WTC11 (cell line): ENCODE measurements at regions not wholly inside any gene's neighbourhood (a gene's known extent, or its start where the extent isn't known, plus 50 kb on each side); places are given as distances from the start of the nearest gene placed in this dataset.

ENCODE experiments used
- ATAC-seq: fragments of 200-7000 bp; cut with Tn5 transposase; 2 replicates; pipeline ENCODE4 v1.10.0; 2021; ENCODE audit warnings: mild to moderate bottlenecking, moderate library complexity
- CTCF ChIA-PET: fragments of 300-600 bp; sonication (Branson Sonifier 250); formaldehyde crosslinking; loops from one replicate; lab custom pipeline; 2021; ENCODE audit warnings: antibody characterized with exemption; lab: Charles Lee
- POLR2A ChIA-PET: fragments of 350-600 bp; sonication (Branson Sonifier 250); formaldehyde crosslinking; loops from one replicate; lab custom pipeline; 2021; ENCODE audit warnings: antibody characterized with exemption; lab: Charles Lee
- DNase-seq: peaks from one replicate; pipeline ENCODE4 v3.0.0; 2021; ENCODE audit warnings: low spot score
- H3K27ac Mint-ChIP-seq: 2 replicates; pipeline ENCODE4 v1.8.0; 2021; ENCODE audit warnings: mixed read lengths
- H3K27me3 Mint-ChIP-seq: 2 replicates; pipeline ENCODE4 v1.8.0; 2021; ENCODE audit warnings: low read depth, mild to moderate bottlenecking, moderate library complexity, mixed read lengths
- H3K36me3 Mint-ChIP-seq: 2 replicates; pipeline ENCODE4 v1.8.0; 2021; ENCODE audit warnings: mixed read lengths
- H3K4me1 Mint-ChIP-seq: 2 replicates; pipeline ENCODE4 v1.8.0; 2022; ENCODE audit warnings: mixed read lengths
- H3K4me3 Mint-ChIP-seq: 2 replicates; pipeline ENCODE4 v1.8.0; 2021; ENCODE audit warnings: mild to moderate bottlenecking, moderate library complexity, mixed read lengths
- H3K9me3 Mint-ChIP-seq: 2 replicates; pipeline ENCODE4 v1.8.0; 2021; ENCODE audit warnings: mixed read lengths
- ATF1 ChIP-seq: sonication (generic); formaldehyde crosslinking; IDR thresholded peaks from 2 replicates; pipeline ENCODE4 v1.8.1; 2023; ENCODE audit warnings: mild to moderate bottlenecking, moderate library complexity, missing genetic modification reagents
- GTF2I ChIP-seq: fragments of 250-450 bp; sonication (Bioruptor Pico); conservative IDR thresholded peaks from 2 replicates; pipeline ENCODE4 v1.4.0; 2021; ENCODE audit warnings: mild to moderate bottlenecking
- JUN ChIP-seq: sonication (generic); formaldehyde crosslinking; IDR thresholded peaks from 2 replicates; pipeline ENCODE4 v1.8.0; 2023; ENCODE audit warnings: mild to moderate bottlenecking, missing genetic modification reagents
- NFYB ChIP-seq: sonication (generic); formaldehyde crosslinking; conservative IDR thresholded peaks from 2 replicates; pipeline ENCODE4 v1.8.0; 2022; ENCODE audit warnings: low read depth, missing genetic modification reagents
- PRRX2 ChIP-seq: fragments of 250-450 bp; sonication (Bioruptor Pico); IDR thresholded peaks from 2 replicates; pipeline ENCODE4 v1.8.0; 2021; ENCODE audit warnings: mild to moderate bottlenecking
- RELA ChIP-seq: sonication (generic); formaldehyde crosslinking; IDR thresholded peaks from 2 replicates; pipeline ENCODE4 v1.8.1; 2022; ENCODE audit warnings: missing genetic modification reagents, mild to moderate bottlenecking, borderline replicate concordance
- RORB ChIP-seq: fragments of 250-450 bp; sonication (Bioruptor Pico); IDR thresholded peaks from 2 replicates; pipeline ENCODE4 v1.9.0; 2021; ENCODE audit warnings: mild to moderate bottlenecking
- TCF7 ChIP-seq: sonication (generic); formaldehyde crosslinking; IDR thresholded peaks from 2 replicates; pipeline ENCODE4 v1.8.0; 2022; ENCODE audit warnings: mild to moderate bottlenecking, low read depth, missing genetic modification reagents, moderate library complexity
- TEAD1 ChIP-seq: sonication (generic); formaldehyde crosslinking; IDR thresholded peaks from 2 replicates; pipeline ENCODE4 v1.8.0; 2022; ENCODE audit warnings: mild to moderate bottlenecking, missing genetic modification reagents
- TP53 ChIP-seq: sonication (generic); formaldehyde crosslinking; IDR thresholded peaks from 2 replicates; pipeline ENCODE4 v1.8.1; 2023; ENCODE audit warnings: mild to moderate bottlenecking, missing genetic modification reagents
- ZNF317 ChIP-seq: sonication (generic); formaldehyde crosslinking; IDR thresholded peaks from 2 replicates; pipeline ENCODE4 v1.8.1; 2023; ENCODE audit warnings: low read depth, mild to moderate bottlenecking, moderate library complexity, missing genetic modification reagents, borderline replicate concordance
- ZNF416 ChIP-seq: fragments of 250-450 bp; sonication (Bioruptor Pico); IDR thresholded peaks from 2 replicates; pipeline ENCODE4 v1.9.0; 2021; ENCODE audit warnings: mild to moderate bottlenecking, inconsistent platforms
- TF ChIP-seq, protein P1 (sequence below): sonication (generic); formaldehyde crosslinking; IDR thresholded peaks from 2 replicates; pipeline ENCODE4 v1.8.1; 2023; ENCODE audit warnings: mild to moderate bottlenecking, moderate library complexity, missing genetic modification reagents
- TF ChIP-seq, protein P2 (sequence below): fragments of 250-450 bp; sonication (Bioruptor Pico); IDR thresholded peaks from 2 replicates; pipeline ENCODE4 v1.9.0; 2021; ENCODE audit warnings: mild to moderate bottlenecking
- TF ChIP-seq, protein P3 (sequence below): fragments of 200-600 bp; IDR thresholded peaks from 2 replicates; pipeline ENCODE4 v1.8.0; 2022; ENCODE audit warnings: antibody characterized with exemption
- TF ChIP-seq, protein P4 (sequence below): sonication (generic); formaldehyde crosslinking; IDR thresholded peaks from 2 replicates; pipeline ENCODE4 v1.8.1; 2023; ENCODE audit warnings: mild to moderate bottlenecking, missing genetic modification reagents
- TF ChIP-seq, protein P5 (sequence below): sonication (generic); formaldehyde crosslinking; IDR thresholded peaks from 2 replicates; pipeline ENCODE4 v1.8.1; 2022; ENCODE audit warnings: mild to moderate bottlenecking, moderate library complexity, missing genetic modification reagents

DNA sequence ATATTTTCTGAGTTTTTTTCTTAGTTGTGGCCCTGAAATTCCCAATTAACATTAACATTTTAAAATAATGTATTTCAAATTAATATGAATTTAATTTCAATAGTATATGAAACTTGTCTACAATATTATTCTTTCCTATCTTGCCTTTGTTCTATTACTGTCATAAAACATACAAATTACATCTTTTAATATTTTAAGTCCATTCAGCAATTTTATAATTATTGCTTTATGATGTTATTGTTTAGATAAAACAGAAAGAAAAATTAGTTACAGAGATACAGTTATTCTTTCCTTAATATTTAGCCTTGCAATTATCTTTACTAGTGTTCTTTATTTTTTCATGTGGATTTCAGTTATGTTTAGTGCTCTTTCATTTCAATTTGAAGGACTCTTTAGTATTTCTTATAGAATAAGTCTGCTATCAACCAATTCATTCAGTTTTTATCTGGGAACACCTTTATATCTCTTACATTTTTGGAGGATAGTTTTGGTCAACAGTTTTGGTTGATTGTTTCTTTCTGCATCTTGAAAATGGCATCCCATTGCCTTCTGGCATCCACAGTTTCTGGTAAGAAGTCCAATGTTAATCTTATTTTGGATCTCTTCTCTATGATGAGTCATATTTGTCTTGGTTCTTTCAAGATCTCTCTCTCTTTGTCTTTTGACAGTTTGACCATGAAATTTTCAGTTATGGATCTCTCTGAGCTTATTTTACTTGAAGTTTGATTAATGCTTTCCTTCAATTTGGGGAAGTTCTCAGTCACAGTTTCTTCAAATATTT, 76.9 kb upstream of the CHST9 start:
- Mint-ChIP-seq H3K27me3 (no peaks in the 10 kb centered on the region; the same call in 1 of the 2 replicates), H3K36me3 (peaks cover 28% of the 10 kb centered on the region), H3K27ac (no peak overlapping the region), H3K4me3 (no peak overlapping the region), H3K4me1 (no peaks in the 10 kb centered on the region), H3K9me3 (peaks cover 52% of the 10 kb centered on the region)
- ATAC-seq, result no peak
- no peak for DNase-seq
- CTCF ChIA-PET, result interaction anchor here (0.7 kb wide), 1 partner anchor 251 kb away, joined by 3 read pairs; no protein-coding TSS in a partner anchor
- POLR2A ChIA-PET, result no interaction called here
- TF ChIP-seq ZNF416 (CRISPR knock-in tag) (no peak), ZNF317 (CRISPR knock-in tag) (peak; percentile 92)

DNA sequence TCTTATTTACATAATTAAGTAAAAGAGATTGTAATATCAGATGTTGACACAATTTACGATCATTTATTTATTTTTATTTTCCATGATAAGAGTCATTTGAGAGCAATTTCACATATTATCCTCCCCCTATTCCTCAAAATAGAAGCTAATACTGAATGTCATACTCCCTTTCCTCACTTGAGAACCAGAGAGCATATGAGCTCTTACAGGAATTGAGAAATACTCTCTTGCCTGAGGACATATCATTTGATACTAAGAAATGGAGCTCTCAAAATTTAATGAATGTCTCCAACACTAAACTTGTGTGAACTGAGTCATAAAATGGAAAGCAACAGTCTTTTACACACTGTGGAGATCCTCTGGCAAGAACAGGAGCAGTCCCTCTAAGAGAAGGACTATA, 68.5 kb upstream of the CHST9 start:
- CTCF ChIA-PET, result interaction anchor here (0.9 to 1.8 kb wide), 2 partner anchors 9 to 248 kb away, joined by 4 to 5 read pairs; no protein-coding TSS in a partner anchor
- 0 out of 2 replicates have a peak, but pooled peaks cover 2% of the 10 kb centered on the region for H3K4me1 Mint-ChIP-seq
- ATAC-seq, result no peak
- no peak overlapping the region for H3K27ac Mint-ChIP-seq
- no peaks in the 10 kb centered on the region; the same call in 1 of the 2 replicates for H3K27me3 Mint-ChIP-seq
- H3K4me3 Mint-ChIP-seq, result no peak overlapping the region
- TF ChIP-seq RELA (CRISPR knock-in tag) (no peak), NFYB (CRISPR knock-in tag) (no peak)
- TF ChIP-seq, protein P1, sequence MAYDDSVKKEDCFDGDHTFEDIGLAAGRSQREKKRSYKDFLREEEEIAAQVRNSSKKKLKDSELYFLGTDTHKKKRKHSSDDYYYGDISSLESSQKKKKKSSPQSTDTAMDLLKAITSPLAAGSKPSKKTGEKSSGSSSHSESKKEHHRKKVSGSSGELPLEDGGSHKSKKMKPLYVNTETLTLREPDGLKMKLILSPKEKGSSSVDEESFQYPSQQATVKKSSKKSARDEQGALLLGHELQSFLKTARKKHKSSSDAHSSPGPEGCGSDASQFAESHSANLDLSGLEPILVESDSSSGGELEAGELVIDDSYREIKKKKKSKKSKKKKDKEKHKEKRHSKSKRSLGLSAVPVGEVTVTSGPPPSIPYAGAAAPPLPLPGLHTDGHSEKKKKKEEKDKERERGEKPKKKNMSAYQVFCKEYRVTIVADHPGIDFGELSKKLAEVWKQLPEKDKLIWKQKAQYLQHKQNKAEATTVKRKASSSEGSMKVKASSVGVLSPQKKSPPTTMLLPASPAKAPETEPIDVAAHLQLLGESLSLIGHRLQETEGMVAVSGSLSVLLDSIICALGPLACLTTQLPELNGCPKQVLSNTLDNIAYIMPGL (CRISPR knock-in tag), result no peak
- TF ChIP-seq, all 79 proteins: peak for 0
- POLR2A ChIA-PET, result no interaction called here
- Mint-ChIP-seq H3K9me3 (no peaks in the 10 kb centered on the region), H3K36me3 (no peaks in the 10 kb centered on the region)
- no peak for DNase-seq

DNA sequence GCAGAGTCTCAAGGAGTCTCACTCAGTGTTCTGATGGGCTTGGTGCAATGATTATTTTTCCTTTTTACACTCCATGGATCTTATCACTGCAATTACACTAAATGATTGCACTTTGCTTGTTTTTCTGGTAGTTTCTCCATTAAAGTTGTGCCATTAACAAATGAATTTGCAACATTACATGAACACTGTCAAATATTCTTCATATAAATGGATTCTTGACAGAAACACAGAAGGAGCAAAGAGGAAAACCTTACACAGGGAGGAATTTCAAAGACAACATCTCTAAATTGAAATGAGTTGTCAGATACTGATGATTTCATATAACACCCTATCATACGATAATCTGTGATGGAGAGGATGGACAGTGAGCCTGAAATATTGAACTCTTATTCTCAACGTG, 65.4 kb upstream of the CHST9 start:
- CTCF ChIA-PET, result no interaction called here
- Mint-ChIP-seq H3K27ac (no peak overlapping the region), H3K4me3 (no peak overlapping the region), H3K27me3 (no peaks in the 10 kb centered on the region), H3K36me3 (0 out of 2 replicates have a peak, but pooled peaks cover 3% of the 10 kb centered on the region), H3K9me3 (no peaks in the 10 kb centered on the region), H3K4me1 (peaks cover 6% of the 10 kb centered on the region; the same call in 1 of the 2 replicates)
- POLR2A ChIA-PET, result no interaction called here
- DNase-seq (no peak), ATAC-seq (no peak)
- TF ChIP-seq GTF2I (CRISPR knock-in tag) (no peak), PRRX2 (CRISPR knock-in tag) (no peak), JUN (CRISPR knock-in tag) (no peak), TCF7 (no peak), ATF1 (CRISPR knock-in tag) (no peak), ZNF416 (CRISPR knock-in tag) (no peak), TEAD1 (CRISPR knock-in tag) (no peak), TP53 (CRISPR knock-in tag) (no peak), RORB (CRISPR knock-in tag) (no peak)
- TF ChIP-seq, protein P2, sequence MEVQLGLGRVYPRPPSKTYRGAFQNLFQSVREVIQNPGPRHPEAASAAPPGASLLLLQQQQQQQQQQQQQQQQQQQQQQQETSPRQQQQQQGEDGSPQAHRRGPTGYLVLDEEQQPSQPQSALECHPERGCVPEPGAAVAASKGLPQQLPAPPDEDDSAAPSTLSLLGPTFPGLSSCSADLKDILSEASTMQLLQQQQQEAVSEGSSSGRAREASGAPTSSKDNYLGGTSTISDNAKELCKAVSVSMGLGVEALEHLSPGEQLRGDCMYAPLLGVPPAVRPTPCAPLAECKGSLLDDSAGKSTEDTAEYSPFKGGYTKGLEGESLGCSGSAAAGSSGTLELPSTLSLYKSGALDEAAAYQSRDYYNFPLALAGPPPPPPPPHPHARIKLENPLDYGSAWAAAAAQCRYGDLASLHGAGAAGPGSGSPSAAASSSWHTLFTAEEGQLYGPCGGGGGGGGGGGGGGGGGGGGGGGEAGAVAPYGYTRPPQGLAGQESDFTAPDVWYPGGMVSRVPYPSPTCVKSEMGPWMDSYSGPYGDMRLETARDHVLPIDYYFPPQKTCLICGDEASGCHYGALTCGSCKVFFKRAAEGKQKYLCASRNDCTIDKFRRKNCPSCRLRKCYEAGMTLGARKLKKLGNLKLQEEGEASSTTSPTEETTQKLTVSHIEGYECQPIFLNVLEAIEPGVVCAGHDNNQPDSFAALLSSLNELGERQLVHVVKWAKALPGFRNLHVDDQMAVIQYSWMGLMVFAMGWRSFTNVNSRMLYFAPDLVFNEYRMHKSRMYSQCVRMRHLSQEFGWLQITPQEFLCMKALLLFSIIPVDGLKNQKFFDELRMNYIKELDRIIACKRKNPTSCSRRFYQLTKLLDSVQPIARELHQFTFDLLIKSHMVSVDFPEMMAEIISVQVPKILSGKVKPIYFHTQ, result no peak
- TF ChIP-seq, protein P3, sequence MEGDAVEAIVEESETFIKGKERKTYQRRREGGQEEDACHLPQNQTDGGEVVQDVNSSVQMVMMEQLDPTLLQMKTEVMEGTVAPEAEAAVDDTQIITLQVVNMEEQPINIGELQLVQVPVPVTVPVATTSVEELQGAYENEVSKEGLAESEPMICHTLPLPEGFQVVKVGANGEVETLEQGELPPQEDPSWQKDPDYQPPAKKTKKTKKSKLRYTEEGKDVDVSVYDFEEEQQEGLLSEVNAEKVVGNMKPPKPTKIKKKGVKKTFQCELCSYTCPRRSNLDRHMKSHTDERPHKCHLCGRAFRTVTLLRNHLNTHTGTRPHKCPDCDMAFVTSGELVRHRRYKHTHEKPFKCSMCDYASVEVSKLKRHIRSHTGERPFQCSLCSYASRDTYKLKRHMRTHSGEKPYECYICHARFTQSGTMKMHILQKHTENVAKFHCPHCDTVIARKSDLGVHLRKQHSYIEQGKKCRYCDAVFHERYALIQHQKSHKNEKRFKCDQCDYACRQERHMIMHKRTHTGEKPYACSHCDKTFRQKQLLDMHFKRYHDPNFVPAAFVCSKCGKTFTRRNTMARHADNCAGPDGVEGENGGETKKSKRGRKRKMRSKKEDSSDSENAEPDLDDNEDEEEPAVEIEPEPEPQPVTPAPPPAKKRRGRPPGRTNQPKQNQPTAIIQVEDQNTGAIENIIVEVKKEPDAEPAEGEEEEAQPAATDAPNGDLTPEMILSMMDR, result no peak
- TF ChIP-seq, protein P4, sequence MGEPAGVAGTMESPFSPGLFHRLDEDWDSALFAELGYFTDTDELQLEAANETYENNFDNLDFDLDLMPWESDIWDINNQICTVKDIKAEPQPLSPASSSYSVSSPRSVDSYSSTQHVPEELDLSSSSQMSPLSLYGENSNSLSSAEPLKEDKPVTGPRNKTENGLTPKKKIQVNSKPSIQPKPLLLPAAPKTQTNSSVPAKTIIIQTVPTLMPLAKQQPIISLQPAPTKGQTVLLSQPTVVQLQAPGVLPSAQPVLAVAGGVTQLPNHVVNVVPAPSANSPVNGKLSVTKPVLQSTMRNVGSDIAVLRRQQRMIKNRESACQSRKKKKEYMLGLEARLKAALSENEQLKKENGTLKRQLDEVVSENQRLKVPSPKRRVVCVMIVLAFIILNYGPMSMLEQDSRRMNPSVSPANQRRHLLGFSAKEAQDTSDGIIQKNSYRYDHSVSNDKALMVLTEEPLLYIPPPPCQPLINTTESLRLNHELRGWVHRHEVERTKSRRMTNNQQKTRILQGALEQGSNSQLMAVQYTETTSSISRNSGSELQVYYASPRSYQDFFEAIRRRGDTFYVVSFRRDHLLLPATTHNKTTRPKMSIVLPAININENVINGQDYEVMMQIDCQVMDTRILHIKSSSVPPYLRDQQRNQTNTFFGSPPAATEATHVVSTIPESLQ (CRISPR knock-in tag), result no peak
- TF ChIP-seq, protein P5, sequence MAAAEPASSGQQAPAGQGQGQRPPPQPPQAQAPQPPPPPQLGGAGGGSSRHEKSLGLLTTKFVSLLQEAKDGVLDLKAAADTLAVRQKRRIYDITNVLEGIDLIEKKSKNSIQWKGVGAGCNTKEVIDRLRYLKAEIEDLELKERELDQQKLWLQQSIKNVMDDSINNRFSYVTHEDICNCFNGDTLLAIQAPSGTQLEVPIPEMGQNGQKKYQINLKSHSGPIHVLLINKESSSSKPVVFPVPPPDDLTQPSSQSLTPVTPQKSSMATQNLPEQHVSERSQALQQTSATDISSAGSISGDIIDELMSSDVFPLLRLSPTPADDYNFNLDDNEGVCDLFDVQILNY (CRISPR knock-in tag), result no peak
